ENCODE measurements at regions not wholly inside any gene's neighbourhood (a gene's known extent, or its start where the extent isn't known, plus 50 kb on each side); places are given as distances from the start of the nearest gene placed in this dataset.

DNA sequence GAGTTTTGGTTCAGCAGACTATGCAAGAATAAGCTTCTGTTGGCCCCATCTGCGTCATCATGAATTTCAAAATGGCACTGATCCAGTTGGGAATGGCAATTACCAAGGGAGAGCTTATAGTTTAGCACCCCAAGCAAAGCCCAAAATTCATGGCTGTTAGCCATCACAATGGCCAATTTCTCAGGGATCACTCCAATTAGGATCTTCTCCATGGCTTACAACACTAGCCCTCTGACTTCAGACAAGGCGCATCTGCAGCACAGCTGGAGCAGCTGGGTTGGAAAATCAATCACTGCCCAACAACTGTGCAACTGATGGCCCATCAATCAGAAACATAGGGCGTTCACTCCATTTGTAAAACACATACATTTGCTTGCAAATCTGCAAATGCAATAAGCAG lies 273.6 kb downstream of the SRBD1 start:
- no peak for DNase-seq

DNA sequence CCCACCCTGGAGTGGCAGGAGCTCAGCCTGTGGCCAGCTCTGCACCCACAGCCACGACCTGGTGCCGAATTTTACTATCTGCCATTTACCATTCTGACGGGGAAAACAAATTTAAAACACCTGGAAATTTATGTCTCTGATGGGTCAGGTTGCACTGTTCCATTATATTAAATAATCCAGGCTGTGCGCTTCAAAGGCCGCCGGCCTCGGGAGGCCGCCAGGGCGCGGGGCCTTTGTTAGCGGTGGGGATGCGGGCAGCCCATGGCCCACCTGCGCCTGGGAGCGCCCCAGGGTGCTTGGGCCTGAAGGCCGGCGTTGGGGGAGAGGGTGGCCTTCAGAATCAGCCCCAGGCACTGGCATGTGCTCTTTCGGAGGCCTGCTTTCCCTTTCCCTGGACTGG lies 276.9 kb downstream of the SRBD1 start:
- no peak for DNase-seq

GRCh38 chr2:45332567-45332966 lies 278.5 kb downstream of the SRBD1 start:
- no peak for DNase-seq

DNA sequence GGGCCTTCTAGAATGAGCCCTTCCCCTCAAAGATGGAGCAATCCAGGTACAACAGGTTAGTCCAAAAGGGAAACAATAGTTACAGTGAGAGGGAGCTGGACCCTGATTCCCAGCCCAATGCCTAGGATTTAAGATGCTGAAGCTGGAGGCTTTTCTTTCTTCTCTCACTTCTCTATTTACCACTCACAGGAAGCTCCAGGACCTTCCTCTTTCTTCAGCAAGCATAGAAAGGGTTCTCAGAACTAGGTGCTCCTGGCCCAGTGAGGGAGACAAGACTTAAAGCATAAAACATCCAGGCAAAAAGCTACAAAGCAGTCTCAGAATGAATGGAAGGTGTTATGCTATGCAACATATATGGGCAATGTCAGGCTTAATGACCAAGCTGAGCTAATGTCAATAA lies 279.0 kb downstream of the SRBD1 start:
- DNase-seq = no peak

DNA sequence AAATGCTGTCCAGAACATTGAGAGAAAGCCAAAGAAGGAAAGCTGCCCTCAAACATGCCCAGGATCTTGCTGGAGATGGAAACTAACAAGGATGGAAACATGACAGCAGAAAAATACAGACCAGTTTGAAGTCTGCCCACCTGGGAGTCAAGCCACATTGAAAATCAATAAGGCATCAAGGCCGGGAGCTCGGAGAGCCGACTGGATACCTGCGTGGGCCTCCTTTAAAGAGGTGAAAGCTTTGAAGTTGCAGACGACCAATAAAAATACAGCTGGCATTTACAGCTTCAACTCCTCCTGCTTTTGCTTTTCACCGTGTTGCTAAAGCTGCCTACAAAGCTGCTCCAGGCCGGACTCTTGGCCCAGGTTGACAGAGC lies 279.7 kb downstream of the SRBD1 start:
- DNase-seq = no peak

DNA sequence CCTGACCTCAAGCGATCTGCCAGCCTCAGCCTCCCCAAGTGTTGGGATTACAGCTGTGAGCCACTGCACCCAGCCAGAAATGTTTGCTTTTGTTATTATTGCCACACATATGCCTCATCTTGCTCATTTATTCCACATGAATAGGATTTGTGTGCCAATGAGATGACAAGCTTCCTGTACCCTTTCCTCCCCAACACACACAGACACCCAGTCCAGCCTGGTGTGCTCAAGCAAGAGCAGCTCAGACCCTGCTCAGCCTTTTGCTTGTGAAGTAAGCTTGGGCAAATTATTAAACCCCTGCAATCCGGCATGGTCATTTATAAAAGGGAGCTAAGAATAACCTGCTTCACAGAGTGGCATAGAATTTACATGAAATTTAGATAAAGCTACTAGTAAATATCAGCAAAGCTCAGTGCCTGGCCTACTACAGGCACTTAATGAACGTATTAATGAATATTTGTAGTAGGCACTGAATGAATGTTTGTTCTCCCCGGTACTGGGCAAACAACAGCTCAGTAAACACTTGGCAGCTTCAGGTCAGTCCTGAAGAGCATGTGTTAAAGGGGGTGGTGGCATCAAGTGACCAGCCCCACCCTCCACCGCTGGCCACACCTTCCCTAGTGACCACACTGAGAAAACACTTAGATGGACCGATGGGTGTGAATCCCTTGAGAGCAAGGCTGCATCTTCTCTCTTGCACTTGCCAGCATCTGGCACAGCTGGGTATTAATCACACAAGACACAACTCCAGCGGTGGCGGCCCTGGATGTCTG lies 280.2 kb downstream of the SRBD1 start:
- DNase-seq = no peak

DNA sequence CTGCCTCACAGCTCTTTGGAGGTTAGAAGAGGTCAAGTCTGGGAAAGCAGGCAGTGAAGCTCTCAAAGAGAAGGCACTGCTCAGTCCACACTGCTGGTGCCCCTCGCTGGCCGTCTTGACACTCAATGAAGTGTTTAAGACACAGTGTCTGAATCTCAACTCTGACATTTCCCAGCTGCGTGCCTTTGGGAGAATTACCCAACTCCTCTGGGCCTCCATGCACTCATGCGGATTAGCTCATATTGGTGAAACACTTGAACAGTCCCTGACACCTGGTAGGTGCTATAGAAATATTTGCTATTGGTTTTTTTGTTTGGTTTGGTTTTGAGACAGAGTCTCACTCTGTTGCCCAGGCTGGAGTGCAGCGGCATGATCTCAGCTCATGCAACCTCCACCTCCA lies 281.0 kb downstream of the SRBD1 start:
- no peak for DNase-seq

GRCh38 chr2:45329045-45329677 lies 281.9 kb downstream of the SRBD1 start:
- DNase-seq = no peak

GRCh38 chr2:45328264-45328870 lies 282.7 kb downstream of the SRBD1 start:
- DNase-seq = no peak

DNA sequence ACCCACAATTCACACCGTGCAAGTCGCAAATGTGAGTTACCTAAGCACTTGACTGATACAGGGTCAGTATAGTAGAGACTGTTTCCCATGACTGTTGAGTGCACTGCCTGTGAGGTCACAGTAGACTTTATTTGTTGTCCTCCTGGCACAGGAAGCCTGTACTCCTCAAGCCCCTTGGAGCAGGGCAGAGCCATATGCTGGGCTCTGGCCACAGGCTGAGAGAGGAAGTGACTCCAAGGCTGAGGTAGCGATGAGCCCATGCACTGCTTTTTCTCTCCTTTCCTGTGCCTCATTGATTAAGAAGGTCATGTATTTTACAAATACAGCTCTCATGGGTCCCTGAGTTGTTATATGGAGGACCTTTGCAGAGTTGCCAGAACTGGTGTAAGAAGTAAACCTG lies 287.7 kb downstream of the SRBD1 start:
- no peak for DNase-seq

- DNase-seq = no peak
Measured at GRCh38 chr2:45320956-45321355, 290.1 kb downstream of the SRBD1 start.

GRCh38 chr2:45319683-45320455 lies 291.2 kb downstream of the SRBD1 start:
- DNase-seq = no peak

DNA sequence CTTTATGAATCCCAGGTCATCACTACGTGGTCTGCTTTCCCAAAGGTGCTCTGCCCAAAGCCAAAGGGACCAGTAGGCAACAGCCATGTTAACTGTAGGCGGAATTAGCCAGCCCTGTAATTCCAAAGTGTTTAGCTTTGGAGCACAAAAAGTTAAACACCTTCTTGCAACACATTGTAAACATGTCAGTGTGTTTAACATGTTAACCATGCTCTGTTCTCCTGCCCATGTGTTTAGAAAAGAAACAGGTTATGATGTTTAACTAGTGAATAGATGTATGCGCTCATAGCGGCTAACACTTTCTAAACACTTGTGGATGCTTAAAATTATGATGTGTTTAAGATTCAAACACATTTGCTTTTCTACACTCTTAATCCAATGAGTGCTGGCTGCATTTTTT lies 292.4 kb downstream of the SRBD1 start:
- DNase-seq = no peak

DNA sequence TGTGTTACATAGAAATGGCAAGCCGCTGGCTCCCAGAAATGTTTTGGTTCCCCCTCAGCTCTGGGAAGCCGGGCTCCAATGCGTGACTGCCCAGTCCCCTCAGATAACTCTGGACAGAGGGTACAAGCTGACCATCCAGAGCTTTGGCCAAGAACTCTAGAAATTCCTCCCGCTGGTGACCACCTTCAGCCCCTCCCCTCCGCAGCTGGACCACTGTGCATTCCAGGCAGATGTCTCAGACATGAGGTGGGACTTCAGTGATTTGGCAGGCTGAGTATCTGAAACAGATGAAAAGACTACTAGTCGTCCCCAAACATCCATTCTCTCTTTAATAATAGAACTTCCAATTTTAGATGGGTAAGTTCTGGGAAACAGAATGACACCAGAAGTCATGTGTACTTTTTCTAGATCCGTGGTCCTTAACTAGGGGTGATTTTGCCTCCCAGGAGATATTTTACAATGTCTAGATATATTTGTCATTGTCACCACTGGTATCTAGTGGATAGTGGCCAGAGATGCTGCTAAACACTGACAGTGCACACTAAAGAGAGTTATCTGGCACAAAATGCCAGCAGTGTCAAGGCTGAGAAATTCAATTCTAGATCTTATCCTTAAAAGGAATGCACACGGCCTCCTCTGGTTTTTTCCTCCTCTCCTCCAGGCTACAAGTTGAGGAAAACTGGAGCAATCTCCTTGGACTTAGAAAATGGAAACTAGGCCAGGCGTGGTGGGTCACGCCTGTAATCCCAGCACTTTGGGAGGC lies 294.3 kb downstream of the SRBD1 start:
- DNase-seq = no peak

DNA sequence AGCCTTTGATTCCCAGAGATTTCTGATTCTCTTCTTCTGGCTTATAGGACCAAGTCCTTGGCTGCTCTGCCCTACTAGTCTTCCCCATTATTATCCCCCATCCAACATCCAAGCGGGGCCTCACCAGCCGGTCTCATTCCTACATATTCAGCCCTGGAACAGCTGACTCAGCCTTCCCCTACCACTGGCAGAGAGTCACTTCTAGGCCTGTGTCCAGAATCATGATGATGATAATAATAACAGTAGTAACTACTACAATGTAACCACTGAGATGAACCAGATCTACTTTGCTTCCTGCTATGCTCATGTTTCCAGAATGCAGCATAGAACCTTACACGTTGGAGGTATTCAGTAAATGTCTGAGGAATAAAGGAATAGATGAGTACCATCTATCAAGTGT lies 295.2 kb downstream of the SRBD1 start:
- DNase-seq = no peak

GRCh38 chr2:45312275-45312674 lies 298.8 kb downstream of the SRBD1 start:
- DNase-seq = no peak

- no peak for DNase-seq
Measured at GRCh38 chr2:45311559-45311958, 299.5 kb downstream of the SRBD1 start.

- DNase-seq = no peak
Measured at GRCh38 chr2:45307147-45307546, 297.9 kb upstream of the SIX2 start.

- no peak for DNase-seq
Measured at GRCh38 chr2:45305599-45305998, 296.3 kb upstream of the SIX2 start.

DNA sequence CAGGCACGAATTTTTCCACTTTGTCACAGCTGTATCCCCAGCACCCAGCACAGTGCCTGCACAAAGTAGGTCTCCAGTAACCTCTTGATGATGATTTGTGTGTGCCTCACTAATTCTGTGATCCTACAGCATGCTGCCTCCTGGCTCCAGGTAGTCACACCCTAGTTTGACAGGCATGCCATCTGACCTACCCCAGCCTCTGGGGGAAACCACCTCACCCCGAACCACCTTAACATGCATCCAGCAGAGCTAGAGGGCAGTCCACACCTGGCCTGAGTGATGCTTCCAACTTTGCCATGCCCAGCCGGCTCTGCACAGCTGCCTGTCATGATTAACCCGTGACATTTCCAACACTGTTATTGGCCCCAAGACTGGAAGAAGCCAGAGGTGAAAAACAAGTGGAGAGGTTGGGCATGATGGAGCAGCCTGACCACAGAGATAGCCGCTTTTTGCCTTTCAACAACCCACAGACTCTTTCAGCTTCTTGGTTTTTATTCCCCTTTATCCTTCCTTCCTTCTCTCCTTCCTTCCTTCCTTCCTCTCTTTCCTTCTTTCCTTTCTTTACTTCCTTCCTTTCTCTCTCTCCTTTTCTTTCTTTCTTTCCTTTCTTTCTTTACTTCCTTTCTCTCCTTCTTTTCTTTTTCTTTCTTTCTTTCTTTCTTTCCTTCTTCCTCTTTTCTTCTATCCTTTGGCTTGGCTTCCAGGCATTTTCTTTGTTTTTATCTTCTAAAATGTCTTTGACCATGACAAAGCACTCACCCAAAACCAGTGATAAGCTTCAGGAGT lies 294.4 kb upstream of the SIX2 start:
- no peak for DNase-seq

- DNase-seq = peak; percentile 97
Measured at GRCh38 chr2:45301307-45302277, 292.3 kb upstream of the SIX2 start.

All from NCI-H1105 treated with DMSO at 0.1 percent for 48 hours (cell line).